HEK293T (cell line): ENCODE measurements at regions not wholly inside any gene's neighbourhood (a gene's known extent, or its start where the extent isn't known, plus 50 kb on each side); places are given as distances from the start of the nearest gene placed in this dataset.

Source experiments
- CTCF ChIA-PET: fragments of 350-600 bp; formaldehyde crosslinking; extraction: SDS; loops from one replicate; lab custom pipeline; 2021; ENCODE audit warnings: antibody characterized with exemption, inconsistent platforms; lab: Yijun Ruan, JAX
- POLR2A ChIA-PET: fragments of 350-600 bp; formaldehyde crosslinking; extraction: SDS; loops from one replicate; lab custom pipeline; 2020; ENCODE audit warnings: antibody characterized with exemption, inconsistent platforms; lab: Yijun Ruan, JAX
- DNase-seq: peaks from one replicate; pipeline ENCODE4 v3.0.0; 2012; ENCODE audit warnings: mixed read lengths; ENCODE audit errors: extremely low spot score
- ARNT ChIP-seq: fragments of 450-650 bp; IDR thresholded peaks from 2 replicates; pipeline ENCODE4 v1.6.1; 2017; ENCODE audit warnings: mild to moderate bottlenecking
- BHLHE40 ChIP-seq: fragments of 450-650 bp; IDR thresholded peaks from 2 replicates; pipeline ENCODE4 v1.6.1; 2016; ENCODE audit warnings: mild to moderate bottlenecking, moderate library complexity, borderline replicate concordance
- CTBP1 ChIP-seq: fragments of 450-650 bp; IDR thresholded peaks from 2 replicates; pipeline ENCODE4 v1.6.1; 2016; ENCODE audit warnings: borderline replicate concordance
- ELF4 ChIP-seq: fragments of 450-650 bp; IDR thresholded peaks from 2 replicates; pipeline ENCODE4 v1.6.1; 2017; ENCODE audit warnings: antibody characterized with exemption
- FOXA1 ChIP-seq: fragments of 450-650 bp; IDR thresholded peaks from 2 replicates; pipeline ENCODE4 v1.6.1; 2016; ENCODE audit warnings: mild to moderate bottlenecking
- FOXK2 ChIP-seq: fragments of 450-650 bp; IDR thresholded peaks from 2 replicates; pipeline ENCODE4 v1.6.1; 2016; ENCODE audit warnings: mild to moderate bottlenecking
- FOXM1 ChIP-seq: fragments of 450-650 bp; IDR thresholded peaks from 2 replicates; pipeline ENCODE4 v1.6.1; 2017; ENCODE audit warnings: mild to moderate bottlenecking, borderline replicate concordance
- HDGF ChIP-seq: fragments of 450-650 bp; IDR thresholded peaks from 2 replicates; pipeline ENCODE4 v1.6.1; 2017; ENCODE audit warnings: antibody characterized with exemption, borderline replicate concordance
- L3MBTL2 ChIP-seq: fragments of 450-650 bp; conservative IDR thresholded peaks from 2 replicates; pipeline ENCODE4 v1.6.1; 2016; ENCODE audit warnings: mild to moderate bottlenecking
- LEF1 ChIP-seq: fragments of 450-650 bp; IDR thresholded peaks from 2 replicates; pipeline ENCODE4 v1.6.1; 2017; ENCODE audit warnings: mild to moderate bottlenecking, borderline replicate concordance
- NFRKB ChIP-seq: fragments of 450-650 bp; IDR thresholded peaks from 2 replicates; pipeline ENCODE4 v1.6.1; 2016; ENCODE audit warnings: mild to moderate bottlenecking, moderate library complexity
- SP1 ChIP-seq: fragments of 450-650 bp; IDR thresholded peaks from 2 replicates; pipeline ENCODE4 v1.6.1; 2017
- SUZ12 ChIP-seq: fragments of 450-650 bp; IDR thresholded peaks from 2 replicates; pipeline ENCODE4 v1.6.1; 2016; ENCODE audit warnings: mild to moderate bottlenecking
- TARDBP ChIP-seq: fragments of 450-650 bp; IDR thresholded peaks from 2 replicates; pipeline ENCODE4 v1.6.1; 2016
- ZNF384 ChIP-seq: fragments of 450-650 bp; IDR thresholded peaks from 2 replicates; pipeline ENCODE4 v1.6.1; 2016
- TF ChIP-seq, protein P1 (sequence below): fragments of 450-650 bp; IDR thresholded peaks from 2 replicates; pipeline ENCODE4 v1.6.1; 2016

DNA sequence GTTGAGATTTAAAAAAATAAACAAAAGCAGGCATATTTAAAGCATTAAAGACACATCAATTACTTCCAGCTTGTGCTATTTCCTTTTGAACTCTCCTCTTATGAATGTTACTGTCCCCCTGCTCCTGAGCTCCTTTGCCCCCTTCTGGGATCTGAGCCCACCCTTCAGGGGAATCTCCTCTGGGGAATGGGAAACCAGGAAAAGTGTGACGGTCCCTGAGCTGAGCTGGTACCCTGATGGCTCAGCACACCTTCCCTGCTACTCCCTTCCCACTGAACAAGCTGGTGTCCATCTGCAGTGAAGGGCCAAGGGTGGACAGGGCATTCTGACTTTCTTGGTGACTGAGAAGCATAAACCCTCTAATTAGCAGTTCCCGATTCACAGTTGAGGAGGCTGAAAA, 356.3 kb downstream of the PTEN start:
- ChIA-PET POLR2A (no interaction called here), CTCF (no interaction called here)
- TF ChIP-seq FOXM1 (no peak), CTBP1 (no peak), HDGF (no peak), NFRKB (no peak)
- DNase-seq = no peak

DNA sequence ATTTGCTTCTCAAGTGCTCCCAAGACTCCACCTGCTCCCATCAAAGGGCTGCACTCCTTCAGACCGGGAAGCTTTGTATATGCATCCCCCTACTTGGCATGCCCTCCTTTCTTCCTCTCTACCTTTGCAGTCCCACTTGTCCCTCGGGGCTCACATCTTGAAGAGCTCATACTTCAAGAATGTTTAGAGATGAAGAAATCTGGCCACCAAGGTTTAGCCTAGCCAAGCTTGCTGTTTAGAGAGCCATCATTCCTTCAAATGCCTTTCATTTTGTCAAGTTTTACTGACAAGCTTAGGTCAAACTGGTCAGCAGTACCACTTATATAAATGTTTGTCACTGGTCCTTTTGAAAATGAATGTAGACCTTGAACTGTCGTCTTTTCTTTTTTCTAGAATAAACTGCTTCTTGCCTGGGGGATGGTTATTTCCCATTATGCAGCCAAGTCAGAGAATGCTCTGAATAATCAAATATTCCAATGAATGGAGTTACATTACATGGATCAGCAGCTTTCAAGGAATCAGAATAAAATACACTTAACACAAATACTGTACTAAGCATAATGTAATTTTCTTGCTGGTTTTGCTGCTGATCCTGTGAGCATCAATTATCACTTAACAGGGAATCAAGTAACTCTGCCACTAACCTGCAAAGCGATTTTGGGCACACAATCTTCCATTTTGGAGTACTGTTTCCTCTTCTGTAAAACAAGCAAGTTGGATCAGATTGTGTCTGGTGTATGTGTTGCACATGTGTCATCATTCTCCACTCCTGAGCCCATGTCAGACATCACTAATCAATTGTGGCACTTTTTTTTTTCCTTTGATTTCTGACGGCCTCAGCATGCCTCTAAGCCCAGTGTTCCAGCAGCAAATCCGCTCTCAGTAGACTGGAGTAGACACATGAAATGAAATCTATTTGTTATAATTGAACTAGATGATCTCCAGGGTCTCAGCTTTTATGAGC, 357.9 kb downstream of the PTEN start:
- CTCF ChIA-PET = no interaction called here
- TF ChIP-seq CTBP1 (no peak), FOXA1 (no peak), SUZ12 (no peak), NFRKB (no peak), HDGF (no peak), BHLHE40 (no peak), ELF4 (no peak), ZNF384 (no peak), TARDBP (no peak), ARNT (no peak), L3MBTL2 (no peak), FOXK2 (no peak), LEF1 (no peak)
- no peak for DNase-seq
- POLR2A ChIA-PET = no interaction called here

DNA sequence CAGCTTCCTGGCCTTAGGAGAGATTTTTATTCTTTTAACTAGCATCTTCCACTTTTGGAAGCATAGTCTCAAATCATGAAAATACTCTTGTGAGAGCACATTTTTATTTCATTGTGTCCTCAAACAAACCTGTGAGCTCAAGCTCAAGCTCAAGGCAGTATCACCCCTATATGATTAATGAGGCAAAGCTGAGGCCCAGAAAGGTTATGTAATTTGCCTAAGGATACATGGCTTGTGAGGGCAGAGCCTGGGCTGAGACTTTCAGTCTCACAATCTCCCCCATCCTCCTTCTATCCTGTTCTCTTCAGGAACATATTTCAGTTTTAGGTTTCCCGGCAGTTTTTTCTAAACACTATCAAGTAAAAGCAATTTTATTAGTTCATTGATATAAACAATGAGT, 359.5 kb downstream of the PTEN start:
- no peak for DNase-seq
- ChIA-PET CTCF (no interaction called here), POLR2A (no interaction called here)
- TF ChIP-seq L3MBTL2 (no peak), SUZ12 (no peak), BHLHE40 (no peak), ZNF384 (no peak), TARDBP (no peak), FOXK2 (no peak), NFRKB (no peak), ARNT (no peak), ELF4 (no peak), HDGF (no peak), FOXA1 (no peak), LEF1 (no peak), SP1 (no peak), FOXM1 (no peak), CTBP1 (no peak)
- TF ChIP-seq, protein P1, sequence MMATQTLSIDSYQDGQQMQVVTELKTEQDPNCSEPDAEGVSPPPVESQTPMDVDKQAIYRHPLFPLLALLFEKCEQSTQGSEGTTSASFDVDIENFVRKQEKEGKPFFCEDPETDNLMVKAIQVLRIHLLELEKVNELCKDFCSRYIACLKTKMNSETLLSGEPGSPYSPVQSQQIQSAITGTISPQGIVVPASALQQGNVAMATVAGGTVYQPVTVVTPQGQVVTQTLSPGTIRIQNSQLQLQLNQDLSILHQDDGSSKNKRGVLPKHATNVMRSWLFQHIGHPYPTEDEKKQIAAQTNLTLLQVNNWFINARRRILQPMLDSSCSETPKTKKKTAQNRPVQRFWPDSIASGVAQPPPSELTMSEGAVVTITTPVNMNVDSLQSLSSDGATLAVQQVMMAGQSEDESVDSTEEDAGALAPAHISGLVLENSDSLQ = no peak
